Left renal cortex interstitium (tissue), 4 donors: ENCODE measurements at regions not wholly inside any gene's neighbourhood (a gene's known extent, or its start where the extent isn't known, plus 50 kb on each side); places are given as distances from the start of the nearest gene placed in this dataset.
A peak's percentile ranks its signal among the peaks of the same experiment; 100 is the strongest.
"Not testable (repeated sequence)": the region's sequence is repeated elsewhere in the genome, so short reads cannot be mapped to it uniquely, and the experiment has no call there.

Experiments
- DNase-seq, 4 donors: peaks; one replicate each; pipeline ENCODE4 v3.0.0-alpha.2; 2013; ENCODE audit warnings: low read depth in 4 of 4, low spot score in 2 of 4, missing footprints in 1 of 4

- not testable (repeated sequence) for DNase-seq
These were observed 173.9 kb downstream of the TJP1 start for GRCh38 chr15:29648415-29648814.

DNA sequence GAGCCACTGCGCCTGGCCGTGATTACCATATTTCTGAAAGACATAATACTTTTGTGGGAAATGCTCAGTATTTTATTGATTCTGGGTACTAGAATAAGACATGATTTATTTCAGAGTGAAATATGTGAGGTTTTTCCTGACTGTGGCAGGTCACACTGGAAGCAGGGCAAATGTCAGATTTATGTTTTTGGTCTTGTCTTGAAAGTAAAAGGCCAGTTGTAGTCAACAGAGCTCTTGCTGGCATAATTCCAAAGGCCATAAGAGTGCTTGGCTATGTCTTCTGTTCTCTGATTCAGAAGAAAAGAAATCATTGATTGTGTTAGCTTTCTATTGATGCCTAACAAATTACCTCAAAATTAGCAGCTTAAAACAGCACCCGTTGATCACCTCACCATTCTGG, 176.4 kb downstream of the TJP1 start:
- DNase-seq: no peak

- DNase-seq: not testable (repeated sequence)
These were observed 177.9 kb downstream of the TJP1 start for GRCh38 chr15:29644361-29644760.

- no peak for DNase-seq
These were observed 183.5 kb downstream of the TJP1 start for GRCh38 chr15:29638781-29639180.

DNA sequence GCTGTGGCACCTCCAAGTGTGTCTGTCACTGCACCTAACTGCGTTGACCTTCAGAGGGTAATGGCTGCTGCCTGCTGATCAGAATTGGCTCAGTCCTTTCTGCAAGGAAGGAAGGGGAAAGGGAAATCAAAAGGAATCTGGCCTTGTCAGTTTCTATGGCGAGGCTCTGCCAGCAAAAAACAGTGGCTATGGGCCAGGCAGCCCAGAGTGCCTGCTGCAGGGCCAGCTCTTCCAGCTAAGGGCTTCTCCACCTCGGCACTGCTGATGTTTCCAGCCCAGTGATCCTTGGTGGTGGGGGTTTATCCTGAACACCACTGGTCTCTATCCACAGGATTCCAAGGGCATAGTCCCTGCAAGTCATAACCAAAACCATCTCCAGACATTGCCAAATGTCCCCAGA, 184.3 kb downstream of the TJP1 start:
- no peak for DNase-seq

DNA sequence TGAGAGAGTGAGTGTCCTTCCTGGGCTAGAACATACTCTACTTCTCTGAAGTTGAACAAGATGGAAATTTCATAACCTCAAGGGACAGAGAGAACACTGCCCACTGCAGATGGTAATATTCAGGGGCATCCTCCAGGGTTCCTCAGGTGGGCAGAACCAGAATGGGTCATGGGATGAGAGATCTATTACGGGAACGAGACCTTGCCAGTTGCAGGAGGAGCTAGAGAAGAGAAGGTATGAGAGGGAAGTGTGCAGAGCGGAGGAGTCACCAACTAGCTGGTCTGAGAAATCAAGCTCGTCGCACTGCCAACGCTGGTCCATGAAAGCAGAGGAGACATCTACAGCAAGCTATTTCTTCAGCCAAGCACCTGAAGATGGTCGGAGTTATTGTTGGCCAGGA, 184.7 kb downstream of the TJP1 start:
- no peak for DNase-seq

GRCh38 chr15:29636921-29637320, 185.3 kb downstream of the TJP1 start:
- no peak for DNase-seq

DNA sequence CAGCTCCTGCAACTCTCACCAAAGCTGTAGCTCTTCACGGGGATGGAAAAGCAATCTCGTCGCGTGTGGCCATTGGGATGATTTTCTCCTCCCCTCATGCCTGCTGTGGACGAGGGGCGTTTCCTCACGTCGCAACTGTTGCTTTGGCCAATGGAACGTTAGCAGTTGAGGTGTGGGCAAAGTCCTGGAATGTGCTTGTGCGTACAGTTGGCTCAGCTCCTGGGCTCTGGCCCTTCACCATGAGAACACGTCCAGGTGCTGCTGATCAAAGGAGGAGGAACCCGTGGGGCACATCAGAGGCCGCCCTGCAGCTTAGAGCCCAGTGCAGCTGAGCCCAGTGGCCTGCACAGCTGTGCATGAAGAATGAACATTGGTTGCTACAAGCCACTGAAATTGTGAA, 186.1 kb downstream of the TJP1 start:
- DNase-seq: peak in 1 of 4 donors; percentile 16

- peak in 2 of 4 donors; percentile 9 to 24 for DNase-seq
These were observed 186.7 kb downstream of the TJP1 start for GRCh38 chr15:29635513-29636098.

DNA sequence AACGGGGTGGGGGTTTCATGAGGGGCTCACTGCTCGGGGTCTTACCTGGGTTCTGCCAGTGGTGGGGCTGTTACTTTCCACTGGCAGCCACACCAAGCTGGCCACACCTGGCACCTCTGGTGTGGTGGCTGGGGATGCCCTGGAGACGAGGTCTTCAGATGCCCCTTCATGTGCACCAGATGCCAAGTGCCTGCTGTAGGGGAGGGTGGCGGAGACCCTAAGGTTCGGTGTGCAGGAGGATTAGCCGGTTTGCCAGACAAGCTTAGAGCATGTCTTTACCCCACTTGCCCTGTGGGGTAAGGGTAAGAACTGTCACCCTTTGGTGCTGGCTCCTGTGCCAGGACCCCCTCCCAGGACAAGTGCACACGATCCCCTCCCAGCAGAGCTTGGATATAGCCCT, 188.3 kb downstream of the TJP1 start:
- no peak for DNase-seq

GRCh38 chr15:29632671-29633406, 189.4 kb downstream of the TJP1 start:
- no peak for DNase-seq

DNA sequence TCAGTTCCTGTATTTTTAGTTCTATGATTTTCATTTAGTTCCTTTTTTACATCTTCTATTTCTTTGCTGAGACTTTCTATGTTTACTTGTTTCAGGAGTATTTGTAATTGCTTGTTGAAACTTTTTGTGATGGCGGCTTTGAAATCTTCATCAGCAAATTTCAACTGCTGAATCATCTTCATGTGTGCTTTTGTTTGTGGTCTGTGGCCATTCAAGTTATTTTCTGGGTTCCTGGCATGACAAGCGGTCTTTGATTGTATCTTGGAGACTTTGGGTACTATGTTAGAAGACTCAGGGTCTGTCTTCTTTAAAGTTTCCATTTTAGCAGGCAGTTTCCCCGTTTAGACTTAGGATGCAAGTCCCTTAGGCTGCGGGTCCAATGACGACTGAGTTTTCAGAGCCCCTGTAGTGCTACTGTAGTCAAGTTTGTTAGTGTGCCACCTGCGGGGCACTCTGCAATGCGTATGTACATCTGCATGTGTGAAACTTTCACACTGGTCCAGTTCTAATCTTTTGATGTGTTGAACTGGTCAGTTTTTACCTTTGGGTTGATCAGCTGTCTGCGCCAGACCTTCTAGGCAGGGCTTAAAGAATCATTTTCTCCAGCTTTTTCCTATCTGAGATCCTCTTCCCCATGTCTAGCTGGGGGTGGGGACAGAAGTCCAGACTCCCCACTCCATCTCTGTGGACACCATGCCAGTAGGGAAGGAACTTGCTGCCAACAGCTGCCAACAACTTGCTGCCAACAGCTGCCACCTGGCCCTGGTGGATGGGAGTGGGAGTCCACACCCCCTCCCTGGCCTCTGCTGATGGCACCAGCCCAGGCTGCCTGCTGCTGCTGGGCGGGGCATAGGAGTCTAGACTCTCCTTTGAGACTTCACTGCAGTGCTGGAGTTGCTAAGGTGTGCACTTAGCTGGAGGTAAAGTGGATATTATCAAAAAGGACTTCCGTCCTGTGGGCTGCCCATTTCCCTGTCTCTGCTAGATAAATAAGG, 190.9 kb downstream of the TJP1 start:
- DNase-seq: no peak

DNA sequence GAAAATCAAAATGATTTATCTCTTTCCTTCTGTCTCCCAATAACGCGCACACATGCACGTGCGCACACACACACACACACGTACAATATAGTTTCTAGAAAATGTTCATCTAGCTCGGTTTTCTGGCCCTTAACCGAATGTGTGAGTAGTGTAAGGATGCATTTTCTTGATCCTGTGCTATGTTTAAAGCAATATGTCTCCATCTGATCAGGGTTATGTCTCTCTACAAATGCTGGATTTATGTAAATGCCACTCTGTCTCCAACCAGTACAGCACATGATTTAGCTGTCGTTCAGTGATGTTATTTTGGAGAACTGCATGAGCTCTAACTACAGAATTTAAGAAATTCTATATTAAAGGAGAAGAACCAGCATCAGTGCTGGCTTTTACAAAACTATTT, 198.0 kb downstream of the TJP1 start:
- no peak for DNase-seq

GRCh38 chr15:29623116-29623639, 199.1 kb downstream of the TJP1 start:
- no peak for DNase-seq

DNA sequence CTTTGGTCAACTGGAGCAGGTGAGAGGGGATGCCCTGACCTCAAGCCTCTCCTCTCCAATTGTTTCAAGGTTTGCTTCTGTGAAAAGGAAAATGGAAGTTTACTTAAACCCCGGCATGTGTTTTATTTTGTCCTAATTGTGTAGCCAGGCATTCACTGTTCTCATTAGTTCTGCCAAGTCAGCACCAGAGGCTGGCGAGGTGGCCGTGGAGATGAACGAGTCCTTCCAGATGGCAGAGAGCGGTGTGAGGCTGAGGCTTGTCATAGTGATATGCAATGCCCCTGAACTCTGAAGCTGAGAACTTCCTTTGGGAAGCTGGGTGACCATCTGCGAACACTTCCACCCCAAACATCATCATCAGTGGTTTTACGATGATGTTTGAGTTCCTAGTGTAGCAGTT, 199.6 kb downstream of the TJP1 start:
- no peak for DNase-seq

- DNase-seq: no peak
These were observed 200.7 kb downstream of the TJP1 start for GRCh38 chr15:29621616-29622015.

DNA sequence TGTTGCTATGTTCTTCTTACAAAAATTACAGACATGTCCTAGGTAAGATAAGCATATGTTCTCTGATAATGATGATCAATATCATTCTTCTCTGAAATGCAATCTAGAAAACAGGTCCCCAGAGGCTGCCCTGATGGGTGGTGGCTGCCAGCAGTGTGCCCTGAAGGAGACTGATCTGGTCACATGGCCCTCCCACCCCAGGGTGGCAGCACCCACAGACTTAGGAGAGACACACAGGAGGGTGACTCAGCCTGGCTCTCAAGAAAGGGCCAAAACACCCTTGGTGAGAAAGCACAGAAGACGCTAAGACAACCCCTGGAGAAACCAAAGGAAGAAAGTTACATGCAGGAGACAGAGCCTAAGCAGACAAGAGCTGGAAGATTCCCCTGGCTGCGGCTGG, 203.7 kb downstream of the TJP1 start:
- DNase-seq: no peak

DNA sequence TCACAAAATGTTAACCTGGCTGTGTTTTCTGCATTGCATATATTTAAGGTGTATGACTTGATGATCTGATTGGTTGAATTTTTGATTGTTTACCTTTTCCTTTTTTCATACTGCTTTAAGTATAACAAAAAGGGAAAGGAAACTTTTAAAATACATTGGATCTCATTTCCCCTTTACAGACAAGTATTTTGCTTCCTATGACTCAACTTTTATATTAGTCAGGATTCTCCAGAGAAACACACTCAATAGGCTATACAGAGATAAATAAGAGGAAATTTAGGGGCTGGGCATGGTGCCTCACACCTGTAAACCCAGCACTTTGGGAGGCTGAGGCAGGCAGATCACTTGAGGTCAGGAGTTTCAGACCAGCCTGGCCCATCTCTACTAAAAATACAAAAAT, 205.8 kb downstream of the TJP1 start:
- no peak for DNase-seq

GRCh38 chr15:29615791-29616190, 206.5 kb downstream of the TJP1 start:
- no peak for DNase-seq

GRCh38 chr15:29613951-29614382, 208.3 kb downstream of the TJP1 start:
- DNase-seq: no peak

DNA sequence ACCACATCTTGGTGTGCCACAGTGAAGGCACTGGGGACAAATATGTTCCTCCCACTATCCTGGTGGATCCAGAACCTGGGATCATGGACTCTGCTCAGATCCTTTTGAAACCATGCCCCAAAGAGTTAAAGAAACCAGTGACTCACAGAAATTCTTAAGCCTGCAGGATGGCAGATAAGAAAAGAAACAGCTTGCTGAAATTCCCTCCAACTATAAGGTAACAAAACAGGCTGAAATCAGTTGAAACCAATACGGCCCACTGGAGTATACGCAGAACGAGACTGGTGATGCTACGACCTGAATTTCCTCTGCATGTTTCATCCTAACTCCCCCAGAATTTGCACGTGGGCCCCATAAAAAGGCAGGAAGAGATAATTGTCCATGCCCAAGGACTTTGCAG, 209.6 kb downstream of the TJP1 start:
- DNase-seq: no peak
